Breast epithelium (tissue), 3 donors: ENCODE measurements at regions not wholly inside any gene's neighbourhood (a gene's known extent, or its start where the extent isn't known, plus 50 kb on each side); places are given as distances from the start of the nearest gene placed in this dataset.

Experiments used
- CTCF ChIP-seq, 3 donors: fragments of 450-650 bp; IDR thresholded peaks; one replicate each; pipeline ENCODE4 v1.5.1; 2016 to 2017; ENCODE audit warnings: antibody characterized with exemption in 3 of 3, mild to moderate bottlenecking in 3 of 3, moderate library complexity in 3 of 3
- POLR2A ChIP-seq: fragments of 450-650 bp; IDR thresholded peaks from one replicate; pipeline ENCODE4 v1.6.1; 2016; ENCODE audit warnings: antibody characterized with exemption, mild to moderate bottlenecking, moderate library complexity
- POLR2AphosphoS5 ChIP-seq, 3 donors: sonication (generic); formaldehyde crosslinking; IDR thresholded peaks; one replicate each; pipeline ENCODE4 v1.6.1; 2017; ENCODE audit warnings: antibody characterized with exemption in 3 of 3

GRCh38 chr12:107903341-107904061 is 129.0 kb downstream of the ASCL4 start:
- TF ChIP-seq CTCF (IDR thresholded peaks at IDR 0.05) (no peak), POLR2AphosphoS5 (IDR thresholded peaks at IDR 0.05) (no peak), POLR2A (no peak)
